Adrenal gland (tissue), 5 donors: ENCODE measurements at regions not wholly inside any gene's neighbourhood (a gene's known extent, or its start where the extent isn't known, plus 50 kb on each side); places are given as distances from the start of the nearest gene placed in this dataset.

Experiments
- POLR2A ChIP-seq, 2 donors: fragments of 450-650 bp; IDR thresholded peaks; one replicate each; pipeline ENCODE4 v1.6.1; 2017; ENCODE audit warnings: antibody characterized with exemption in 2 of 2, mild to moderate bottlenecking in 2 of 2, moderate library complexity in 1 of 2
- TF ChIP-seq, protein P1 (sequence below), 6 experiments: fragments of 450-650 bp in 4 of 6; fragments of 200-600 bp in 2 of 6; sonication (generic) in 1 of 6; IDR thresholded peaks; 1 replicate in 5 of 6; 2 replicates in 1 of 6; pipeline versions ENCODE4 v1.5.1 to v1.8.0; 2016 to 2021; ENCODE audit warnings: antibody characterized with exemption in 6 of 6, mild to moderate bottlenecking in 2 of 6, moderate library complexity in 1 of 6
- donor health status: DM: no; HTN: no; CAD: no.

DNA sequence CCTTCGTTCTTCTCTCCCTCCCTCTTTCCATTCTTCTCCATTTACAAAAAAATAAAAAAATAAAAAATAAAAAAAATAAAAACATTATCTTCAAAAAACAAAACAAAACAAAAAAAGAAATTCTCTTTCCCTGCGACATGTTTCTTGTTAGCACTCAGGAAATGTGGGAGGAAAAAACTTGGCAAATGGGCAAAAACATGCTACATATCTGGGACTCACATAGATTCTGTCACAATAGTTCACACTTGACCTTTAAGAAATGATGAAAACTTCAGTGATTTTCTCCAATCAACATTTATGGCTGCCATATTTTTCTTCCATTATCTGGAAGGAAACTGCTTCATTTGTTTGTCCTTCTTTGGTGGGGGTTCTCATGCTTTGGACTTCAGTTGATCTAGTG, 109.3 kb downstream of the PRKAB2 start:
- TF ChIP-seq POLR2A (IDR thresholded peaks at IDR 0.05) = no peak
- TF ChIP-seq, protein P1, sequence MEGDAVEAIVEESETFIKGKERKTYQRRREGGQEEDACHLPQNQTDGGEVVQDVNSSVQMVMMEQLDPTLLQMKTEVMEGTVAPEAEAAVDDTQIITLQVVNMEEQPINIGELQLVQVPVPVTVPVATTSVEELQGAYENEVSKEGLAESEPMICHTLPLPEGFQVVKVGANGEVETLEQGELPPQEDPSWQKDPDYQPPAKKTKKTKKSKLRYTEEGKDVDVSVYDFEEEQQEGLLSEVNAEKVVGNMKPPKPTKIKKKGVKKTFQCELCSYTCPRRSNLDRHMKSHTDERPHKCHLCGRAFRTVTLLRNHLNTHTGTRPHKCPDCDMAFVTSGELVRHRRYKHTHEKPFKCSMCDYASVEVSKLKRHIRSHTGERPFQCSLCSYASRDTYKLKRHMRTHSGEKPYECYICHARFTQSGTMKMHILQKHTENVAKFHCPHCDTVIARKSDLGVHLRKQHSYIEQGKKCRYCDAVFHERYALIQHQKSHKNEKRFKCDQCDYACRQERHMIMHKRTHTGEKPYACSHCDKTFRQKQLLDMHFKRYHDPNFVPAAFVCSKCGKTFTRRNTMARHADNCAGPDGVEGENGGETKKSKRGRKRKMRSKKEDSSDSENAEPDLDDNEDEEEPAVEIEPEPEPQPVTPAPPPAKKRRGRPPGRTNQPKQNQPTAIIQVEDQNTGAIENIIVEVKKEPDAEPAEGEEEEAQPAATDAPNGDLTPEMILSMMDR (IDR thresholded peaks at IDR 0.05) = no peak
